H1 (cell line): ENCODE measurements at regions not wholly inside any gene's neighbourhood (a gene's known extent, or its start where the extent isn't known, plus 50 kb on each side); places are given as distances from the start of the nearest gene placed in this dataset.

Experiments used
- CTCF ChIA-PET: fragments of 300-600 bp; sonication (Branson Sonifier 250); formaldehyde crosslinking; loops from one replicate; lab custom pipeline; 2021; ENCODE audit not compliant: partially characterized antibody; lab: Charles Lee
- POLR2A ChIA-PET: fragments of 300-600 bp; sonication (Branson Sonifier 250); formaldehyde crosslinking; loops from one replicate; lab custom pipeline; 2021; ENCODE audit warnings: inconsistent platforms; ENCODE audit not compliant: partially characterized antibody; lab: Charles Lee
- DNase-seq, 2 experiments: peaks; one replicate each; pipeline versions ENCODE4 v3.0.0 to v3.0.0-alpha.2; 2010 to 2022; ENCODE audit warnings: low spot score in 2 of 2, low read depth in 1 of 2, mixed read lengths in 1 of 2
- FAIRE-seq: peaks from 2 replicates; lab custom pipeline; 2011; peaks lifted over from hg19 to GRCh38; lab: Jason Lieb, UNC
- H2AFZ ChIP-seq: 2 replicates; pipeline ENCODE4 v1.8.1; 2012; ENCODE audit warnings: low read length, inconsistent platforms
- H2AK5ac ChIP-seq: 2 replicates; pipeline ENCODE4 v1.6.1; 2013; ENCODE audit warnings: low read depth, low read length
- H2BK120ac ChIP-seq: replicated peaks from 2 replicates; pipeline ENCODE3; 2013; ENCODE audit warnings: low read depth, low read length, inconsistent platforms
- H2BK12ac ChIP-seq: 2 replicates; pipeline ENCODE4 v1.6.1; 2013; ENCODE audit warnings: low read depth, low read length
- H2BK15ac ChIP-seq: 2 replicates; pipeline ENCODE4 v1.6.1; 2013; ENCODE audit warnings: low read length
- H2BK20ac ChIP-seq: 2 replicates; pipeline ENCODE4 v1.6.1; 2013; ENCODE audit warnings: low read length
- H2BK5ac ChIP-seq: 2 replicates; pipeline ENCODE4 v1.6.1; 2013; ENCODE audit warnings: low read depth, low read length
- H3K14ac ChIP-seq: 2 replicates; pipeline ENCODE4 v1.6.1; 2013; ENCODE audit warnings: inconsistent platforms; ENCODE audit not compliant: insufficient read length
- H3K18ac ChIP-seq: 2 replicates; pipeline ENCODE4 v1.6.1; 2013; ENCODE audit warnings: low read length; ENCODE audit errors: extremely low read depth
- H3K23ac ChIP-seq: 2 replicates; pipeline ENCODE4 v1.6.1; 2013; ENCODE audit warnings: inconsistent platforms; ENCODE audit not compliant: insufficient read length
- H3K23me2 ChIP-seq: 2 replicates; pipeline ENCODE4 v1.6.1; 2013; ENCODE audit warnings: low read depth, low read length
- H3K27ac ChIP-seq: 2 replicates; pipeline ENCODE4 v1.6.1; 2011; ENCODE audit warnings: low read depth, low read length, inconsistent platforms
- H3K27me3 ChIP-seq, 4 experiments: replicated peaks in 1 of 4; 1 replicate in 1 of 4; 2 replicates in 3 of 4; pipeline versions ENCODE4 v1.6.1 to v1.8.1; 2011 to 2013; ENCODE audit warnings: low read length in 3 of 4, mild to moderate bottlenecking in 3 of 4, inconsistent platforms in 2 of 4, mixed read lengths in 2 of 4, moderate library complexity in 1 of 4; ENCODE audit not compliant: control insufficient read depth in 3 of 4, insufficient read depth in 3 of 4; ENCODE audit errors: extremely low read depth in 1 of 4
- H3K36me3 ChIP-seq, 4 experiments: 2 replicates each; pipeline versions ENCODE4 v1.6.1 to v1.8.1; 2011 to 2013; ENCODE audit warnings: mild to moderate bottlenecking in 4 of 4, low read length in 3 of 4, moderate library complexity in 2 of 4, control low read depth in 1 of 4, inconsistent platforms in 1 of 4; ENCODE audit not compliant: insufficient read depth in 4 of 4, control insufficient read depth in 2 of 4
- H3K4ac ChIP-seq: replicated peaks from 2 replicates; pipeline ENCODE3; 2013; ENCODE audit warnings: low read length, low read depth, mixed read lengths, inconsistent platforms; ENCODE audit not compliant: insufficient read length
- H3K4me1 ChIP-seq, 4 experiments: replicated peaks in 1 of 4; 1 replicate in 1 of 4; 2 replicates in 3 of 4; pipeline versions ENCODE4 v1.6.1 to v1.8.1; 2011 to 2013; ENCODE audit warnings: low read length in 3 of 4, inconsistent platforms in 2 of 4, mixed read lengths in 1 of 4; ENCODE audit not compliant: insufficient read depth in 4 of 4, control insufficient read depth in 3 of 4
- H3K4me2 ChIP-seq, 2 experiments: 2 replicates each; pipeline versions ENCODE4 v1.6.1 to v1.8.1; 2011 to 2013; ENCODE audit warnings: low read depth in 2 of 2, low read length in 2 of 2, control low read depth in 1 of 2, inconsistent platforms in 1 of 2, mild to moderate bottlenecking in 1 of 2; ENCODE audit not compliant: insufficient read depth in 1 of 2
- H3K4me3 ChIP-seq, 4 experiments: fragments of 200-600, 300-600 bp in 1 of 4; sonication (generic), shearing (Covaris generic), sonication (Bioruptor Twin) in 1 of 4; 2 replicates each; pipeline versions ENCODE4 v1.5.1 to v1.8.1; 2011 to 2016; ENCODE audit warnings: low read length in 4 of 4, low read depth in 3 of 4, control low read depth in 2 of 4, inconsistent platforms in 2 of 4, mild to moderate bottlenecking in 2 of 4, mixed read lengths in 1 of 4, moderate library complexity in 1 of 4; ENCODE audit not compliant: insufficient read depth in 2 of 4; ENCODE audit errors: extremely low read depth in 1 of 4
- H3K56ac ChIP-seq: replicated peaks from 2 replicates; pipeline ENCODE3; 2013; ENCODE audit warnings: low read depth, mild to moderate bottlenecking, mixed read lengths, low read length, inconsistent platforms; ENCODE audit not compliant: insufficient read length
- H3K79me1 ChIP-seq: 2 replicates; pipeline ENCODE4 v1.6.1; 2013; ENCODE audit warnings: low read depth, low read length, control low read depth
- H3K79me2 ChIP-seq, 2 experiments: 2 replicates each; pipeline versions ENCODE4 v1.6.1 to v1.8.1; 2012 to 2013; ENCODE audit warnings: low read length in 2 of 2, mild to moderate bottlenecking in 2 of 2, inconsistent platforms in 1 of 2; ENCODE audit not compliant: insufficient read depth in 2 of 2, control insufficient read depth in 1 of 2
- H3K9ac ChIP-seq, 4 experiments: replicated peaks in 1 of 4; 1 replicate in 1 of 4; 2 replicates in 3 of 4; pipeline versions ENCODE4 v1.6.1 to v1.8.1; 2011 to 2013; ENCODE audit warnings: low read depth in 3 of 4, low read length in 3 of 4, control low read depth in 2 of 4, mild to moderate bottlenecking in 2 of 4, moderate library complexity in 2 of 4, inconsistent platforms in 1 of 4; ENCODE audit errors: extremely low read depth in 1 of 4
- H3K9me3 ChIP-seq, 2 experiments: 2 replicates each; pipeline versions ENCODE4 v1.6.1 to v1.8.1; 2012 to 2013; ENCODE audit warnings: mild to moderate bottlenecking in 2 of 2, moderate library complexity in 2 of 2, control low read depth in 1 of 2, inconsistent platforms in 1 of 2, low read depth in 1 of 2, low read length in 1 of 2, mixed read lengths in 1 of 2; ENCODE audit not compliant: insufficient read depth in 2 of 2
- H4K20me1 ChIP-seq, 2 experiments: replicated peaks in 1 of 2; 2 replicates each; pipeline versions ENCODE3 to v1.8.1; 2011 to 2013; ENCODE audit warnings: inconsistent platforms in 2 of 2, low read length in 2 of 2, mild to moderate bottlenecking in 1 of 2; ENCODE audit not compliant: insufficient read depth in 2 of 2, control insufficient read depth in 1 of 2
- H4K5ac ChIP-seq: 2 replicates; pipeline ENCODE4 v1.6.1; 2013; ENCODE audit warnings: low read length, low read depth, mixed read lengths, inconsistent platforms; ENCODE audit not compliant: insufficient read length
- H4K8ac ChIP-seq: 2 replicates; pipeline ENCODE4 v1.8.0; 2013; ENCODE audit warnings: mild to moderate bottlenecking, moderate library complexity, low read length, inconsistent platforms; ENCODE audit not compliant: insufficient read depth; ENCODE audit errors: extremely low read depth
- H4K91ac ChIP-seq: replicated peaks from 2 replicates; pipeline ENCODE3; 2013; ENCODE audit warnings: low read length, mixed read lengths, inconsistent platforms; ENCODE audit not compliant: insufficient read length
- CEBPB ChIP-seq: IDR thresholded peaks from 2 replicates; pipeline ENCODE4 v1.6.1; 2012; ENCODE audit warnings: low read depth, low read length
- E2F6 ChIP-seq: IDR thresholded peaks from 2 replicates; pipeline ENCODE4 v1.6.1; 2012; ENCODE audit warnings: inconsistent platforms
- EGR1 ChIP-seq: IDR thresholded peaks from 2 replicates; pipeline ENCODE4 v1.6.1; 2011; ENCODE audit warnings: low read depth, low read length, borderline replicate concordance
- NANOG ChIP-seq: IDR thresholded peaks from 2 replicates; pipeline ENCODE4 v1.6.1; 2011; ENCODE audit warnings: low read length, low read depth, mild to moderate bottlenecking, inconsistent platforms; ENCODE audit not compliant: insufficient read depth, poor library complexity, severe bottlenecking
- SIN3A ChIP-seq, 2 experiments: IDR thresholded peaks in 1 of 2; conservative IDR thresholded peaks in 1 of 2; 2 replicates each; pipeline ENCODE4 v1.6.1; 2011 to 2012; ENCODE audit warnings: low read length in 2 of 2, improper control_type of control experiment in 1 of 2, low read depth in 1 of 2, mild to moderate bottlenecking in 1 of 2
- SP1 ChIP-seq: IDR thresholded peaks from 2 replicates; pipeline ENCODE4 v1.6.1; 2011; ENCODE audit warnings: low read depth, low read length
- WGBS, 2 experiments: shearing (Covaris generic) in 1 of 2; methylation state at CpG; one replicate each; pipeline versions ENCODE4 v1.1.6 to v1.1.7; 2013 to 2015; ENCODE audit warnings: low lambda C conversion rate in 2 of 2, mixed read lengths in 2 of 2, inconsistent platforms in 1 of 2, low coverage in 1 of 2, missing lambda C conversion rate in 1 of 2; ENCODE audit not compliant: insufficient replicate concordance in 2 of 2, insufficient coverage in 1 of 2, insufficient read length in 1 of 2; ENCODE audit errors: extremely low coverage in 1 of 2, missing lambda C conversion rate in 1 of 2; 5-methylcytosine and 5-hydroxymethylcytosine counted together

DNA sequence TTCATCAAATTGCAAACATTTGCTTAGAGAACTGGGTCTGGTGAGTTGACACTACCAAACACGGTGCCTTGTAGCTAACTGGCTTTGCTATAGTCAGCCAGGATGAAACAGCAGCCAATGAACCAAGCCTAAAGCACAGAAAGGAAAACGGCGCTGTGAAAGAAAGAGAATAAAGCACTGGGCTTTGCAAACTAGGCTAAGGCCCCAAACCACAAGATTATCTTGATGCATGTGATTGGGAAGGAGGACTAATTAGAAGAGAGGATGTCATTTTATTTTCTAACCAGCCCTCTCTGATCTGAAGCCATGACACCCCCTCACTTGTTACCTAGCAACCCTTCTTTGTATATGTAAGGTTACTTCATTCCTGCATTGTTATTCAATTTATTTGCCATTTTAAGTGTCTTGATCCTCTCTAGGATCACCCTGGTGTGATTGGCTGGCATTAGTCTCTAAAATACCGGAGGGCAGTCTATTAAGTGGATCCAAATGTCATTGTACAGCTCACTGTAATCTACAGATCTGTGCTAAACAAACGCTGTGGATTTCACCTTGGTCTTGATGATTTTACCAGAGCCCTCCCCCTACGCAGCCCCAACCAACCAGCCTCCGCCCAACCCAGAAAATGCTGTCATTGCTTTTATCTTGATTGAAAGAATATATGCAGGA, 395.4 kb upstream of the ACVR2A start:
- peaks cover 0 to 1% (median 0%) of the 10 kb centered on the region in 4 experiments; a peak in 1 of 7 replicates for H3K27me3 ChIP-seq
- peak overlapping the region; percentile 29; the same call in 1 of the 2 replicates for H3K18ac ChIP-seq
- peak overlapping the region; percentile 13; the same call in 1 of the 2 replicates for H2AFZ ChIP-seq
- WGBS, 2 experiments, result 21% methylated on average over 7 of the region's 7 CpGs; no CpG with 5 or more reads in 1 of the 2 experiments
- H4K91ac ChIP-seq, result no peak overlapping the region
- H2BK5ac ChIP-seq, result peak overlapping the region; percentile 69
- no peaks in the 10 kb centered on the region for H3K23me2 ChIP-seq
- peak overlapping the region in 1 of 4 experiments; percentile 2; a peak in 2 of 7 replicates for H3K9ac ChIP-seq
- no peak overlapping the region for H3K4ac ChIP-seq
- H3K9me3 ChIP-seq, result 0 out of 4 replicates have a peak, but pooled peaks cover 4 to 5% of the 10 kb centered on the region in 2 experiments
- H2BK20ac ChIP-seq, result no peak overlapping the region
- TF ChIP-seq EGR1 (peak; percentile 67), NANOG (no peak), E2F6 (no peak), CEBPB (peak; percentile 68), SIN3A (conservative IDR thresholded peaks at IDR 0.05 in 1 of 2, IDR thresholded peaks at IDR 0.05 in 1 of 2; ENCODE audit: low read depth in 1 of 2, low read length in 2 of 2) (0 out of 4 replicates have a peak, but pooled peaks of 1 of the 2 experiments have one; percentile 41), SP1 (peak; percentile 24; the same call in 1 of the 2 replicates)
- H3K14ac ChIP-seq, result no peak overlapping the region
- no peaks in the 10 kb centered on the region for H3K79me1 ChIP-seq
- H4K8ac ChIP-seq, result no peak overlapping the region
- peaks cover 10 to 18% (median 14%) of the 10 kb centered on the region in 4 experiments for H3K4me1 ChIP-seq
- ChIA-PET CTCF (interaction anchor here (1.3 to 1.8 kb wide), 2 partner anchors 367 to 523 kb away, joined by 3 read pairs; no protein-coding TSS in a partner anchor), POLR2A (no interaction called here)
- no peak overlapping the region for H3K23ac ChIP-seq
- no peak overlapping the region for H2AK5ac ChIP-seq
- DNase-seq (no peak), FAIRE-seq (peak; percentile 77)
- H2BK120ac ChIP-seq, result no peak overlapping the region
- peak overlapping the region in 3 of 4 experiments; percentile 1 to 42 (median 4); a peak in 3 of 8 replicates for H3K4me3 ChIP-seq
- no peaks in the 10 kb centered on the region for H4K20me1 ChIP-seq
- H2BK12ac ChIP-seq, result no peak overlapping the region
- H3K4me2 ChIP-seq, result peak overlapping the region; percentile 73 to 86
- H3K79me2 ChIP-seq, result no peaks in the 10 kb centered on the region
- no peaks in the 10 kb centered on the region for H3K36me3 ChIP-seq
- no peak overlapping the region for H2BK15ac ChIP-seq
- peak overlapping the region; percentile 72 for H3K27ac ChIP-seq
- H3K56ac ChIP-seq, result no peak overlapping the region
- no peak overlapping the region for H4K5ac ChIP-seq
